Stimulated activated CD8-positive, alpha-beta memory T cell treated with anti-CD3 and anti-CD28 coated beads, Interleukin-2, amount 100 ng/mL, for 1 hour (primary cell): ENCODE measurements at regions not wholly inside any gene's neighbourhood (a gene's known extent, or its start where the extent isn't known, plus 50 kb on each side); places are given as distances from the start of the nearest gene placed in this dataset.

Experiments used
- DNase-seq, 2 donors: peaks; one replicate each; pipeline ENCODE4 v3.0.0-alpha.2; 2020; ENCODE audit warnings: low read depth in 2 of 2

DNA sequence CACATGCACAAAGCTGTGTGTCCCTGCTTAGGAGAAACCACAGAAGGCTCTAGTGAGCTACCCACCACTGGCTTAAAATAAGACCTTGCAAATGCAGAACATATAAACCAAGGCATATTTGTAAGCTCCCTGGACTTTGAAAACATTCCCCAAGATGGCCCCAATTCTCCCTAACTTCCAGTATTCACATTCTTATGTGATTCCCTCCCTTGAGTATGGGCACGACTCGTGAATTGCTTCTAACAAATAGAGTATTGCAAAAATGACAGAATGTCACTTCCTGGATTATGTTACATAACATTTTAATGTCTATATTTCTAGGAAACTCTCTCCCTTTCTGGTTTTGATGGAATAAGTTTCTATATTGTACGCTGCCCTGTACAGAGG, 131.8 kb upstream of the MCTP2 start:
- DNase-seq, result no peak

DNA sequence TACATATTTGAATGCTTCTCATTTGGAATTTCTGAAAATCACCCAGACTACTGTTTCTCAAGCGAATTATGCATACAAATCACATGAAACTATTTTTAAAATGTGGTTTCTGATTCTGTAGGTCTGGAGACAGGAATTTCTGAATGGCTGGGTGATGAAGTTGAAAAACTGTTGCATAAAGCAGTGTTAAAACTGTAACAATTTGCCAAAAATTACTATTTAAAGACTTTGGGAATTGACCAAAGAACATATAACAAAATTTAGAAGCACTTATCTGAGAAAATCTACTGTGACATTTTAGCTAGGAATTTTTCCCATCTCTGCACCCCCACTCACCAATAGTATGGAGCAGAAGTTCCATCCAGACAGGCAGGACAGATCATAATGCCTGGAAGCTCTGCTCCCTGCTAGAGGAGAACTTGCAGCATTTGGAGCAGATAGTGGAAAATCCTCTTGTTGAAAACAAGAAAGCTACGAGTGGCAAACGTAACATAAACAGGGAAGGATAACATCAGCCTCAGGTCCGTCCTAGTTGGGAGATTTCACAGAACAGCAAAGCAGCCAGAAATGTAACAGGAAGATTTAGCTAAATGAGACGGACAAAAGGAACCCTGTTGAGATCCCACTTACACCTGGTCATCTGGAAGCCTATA, 132.3 kb upstream of the MCTP2 start:
- no peak for DNase-seq

DNA sequence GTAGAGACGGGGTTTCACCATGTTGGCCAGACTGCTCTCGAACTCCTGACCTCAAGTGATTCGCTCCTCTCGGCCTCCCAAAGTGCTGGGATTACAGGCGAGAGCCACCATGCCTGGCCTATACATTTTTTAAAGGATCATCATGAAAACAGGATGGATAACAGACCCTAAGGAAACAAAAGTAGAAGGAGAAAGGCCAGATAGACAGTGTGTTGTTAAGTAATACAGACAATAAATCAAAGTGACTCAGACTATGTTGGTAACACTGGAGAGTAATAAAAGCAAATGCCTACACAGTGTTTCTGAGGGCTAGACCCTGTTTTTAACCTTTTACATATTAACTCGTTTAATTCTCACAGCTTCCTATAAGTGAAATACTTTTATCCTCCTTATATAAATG, 133.8 kb upstream of the MCTP2 start:
- DNase-seq, result no peak

DNA sequence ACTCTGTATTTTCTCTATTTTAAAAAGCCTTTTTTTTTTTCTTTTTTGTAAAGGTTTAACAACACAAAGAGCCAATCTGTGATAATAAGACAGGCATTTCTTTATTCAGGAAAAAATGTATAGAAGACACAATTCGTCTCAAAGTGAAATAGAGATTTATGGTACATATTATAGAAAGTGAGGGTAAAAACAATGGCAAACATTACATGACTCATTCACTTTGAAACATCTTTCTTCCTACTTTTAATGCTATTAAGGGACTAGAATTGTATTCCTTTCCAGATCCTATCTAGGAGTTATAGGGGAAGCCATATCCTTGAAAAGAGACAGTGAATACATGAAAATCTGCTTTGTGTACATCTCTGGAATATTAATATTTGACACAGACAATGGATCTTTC, 137.1 kb upstream of the MCTP2 start:
- no peak for DNase-seq

DNA sequence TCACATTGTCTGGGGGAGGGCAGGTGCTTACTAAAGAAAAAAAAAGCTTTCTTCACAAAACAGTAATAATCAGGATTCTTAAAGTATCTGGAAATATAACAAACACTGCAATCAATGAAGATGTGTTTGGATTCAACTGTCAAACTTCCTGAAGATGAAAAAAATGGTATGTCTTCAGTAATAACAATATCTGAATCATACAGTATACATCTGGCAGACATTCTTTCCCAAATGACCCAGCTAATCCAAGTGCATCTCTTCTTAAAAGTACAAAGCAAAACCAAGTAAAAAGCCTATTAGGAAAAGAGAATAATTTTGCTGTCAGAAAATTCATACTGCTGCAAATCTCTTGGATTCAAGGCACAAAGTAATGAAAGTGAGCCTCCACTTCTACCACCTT, 145.0 kb upstream of the MCTP2 start:
- no peak for DNase-seq

DNA sequence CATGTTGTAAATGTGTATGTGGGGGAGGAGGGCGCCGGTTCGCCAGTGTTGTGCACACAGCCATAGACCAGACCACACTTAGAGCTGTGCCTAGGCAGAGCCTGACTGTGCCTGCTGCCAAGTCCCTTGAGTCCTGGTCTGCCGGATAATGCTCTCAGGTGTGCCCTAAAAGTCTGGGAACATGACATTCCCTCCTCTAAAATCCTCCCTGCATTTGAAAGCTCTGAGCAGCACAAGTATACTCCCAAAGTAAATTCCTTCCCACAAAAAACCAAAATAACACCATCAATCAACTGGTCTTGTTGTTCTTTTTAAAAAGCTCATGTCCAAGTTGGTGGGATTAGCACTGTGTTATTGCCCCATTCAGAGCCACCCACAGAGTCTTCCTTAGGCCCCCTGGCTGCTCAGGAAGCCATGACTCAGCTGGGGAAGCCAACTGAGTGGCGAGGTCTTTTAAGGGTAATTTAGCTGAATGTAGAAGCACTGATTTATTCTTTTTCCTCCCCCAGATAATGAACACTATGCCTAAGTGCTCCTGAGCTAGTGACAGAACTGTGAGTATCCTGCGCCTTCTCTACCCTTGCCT, 147.8 kb upstream of the MCTP2 start:
- no peak for DNase-seq

DNA sequence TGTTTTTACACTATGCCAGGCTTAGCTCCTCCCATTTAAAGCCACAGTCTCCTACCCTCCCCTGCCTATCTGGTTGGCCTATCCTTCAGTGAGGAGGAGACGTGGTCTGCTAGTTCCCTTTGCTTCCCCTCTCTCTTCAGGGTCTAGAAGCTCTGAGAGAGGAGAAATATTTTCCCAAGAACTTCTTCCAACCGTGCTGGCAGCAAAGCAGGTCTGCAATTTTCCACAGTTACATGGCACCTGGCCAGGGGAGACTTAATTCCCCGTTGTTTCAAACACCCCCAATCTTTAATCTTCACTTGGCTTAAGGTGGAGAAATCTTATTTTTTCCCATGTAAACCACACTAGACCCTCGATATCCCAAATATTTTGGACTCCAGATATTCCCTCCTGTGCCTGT, 149.5 kb upstream of the MCTP2 start:
- no peak for DNase-seq

DNA sequence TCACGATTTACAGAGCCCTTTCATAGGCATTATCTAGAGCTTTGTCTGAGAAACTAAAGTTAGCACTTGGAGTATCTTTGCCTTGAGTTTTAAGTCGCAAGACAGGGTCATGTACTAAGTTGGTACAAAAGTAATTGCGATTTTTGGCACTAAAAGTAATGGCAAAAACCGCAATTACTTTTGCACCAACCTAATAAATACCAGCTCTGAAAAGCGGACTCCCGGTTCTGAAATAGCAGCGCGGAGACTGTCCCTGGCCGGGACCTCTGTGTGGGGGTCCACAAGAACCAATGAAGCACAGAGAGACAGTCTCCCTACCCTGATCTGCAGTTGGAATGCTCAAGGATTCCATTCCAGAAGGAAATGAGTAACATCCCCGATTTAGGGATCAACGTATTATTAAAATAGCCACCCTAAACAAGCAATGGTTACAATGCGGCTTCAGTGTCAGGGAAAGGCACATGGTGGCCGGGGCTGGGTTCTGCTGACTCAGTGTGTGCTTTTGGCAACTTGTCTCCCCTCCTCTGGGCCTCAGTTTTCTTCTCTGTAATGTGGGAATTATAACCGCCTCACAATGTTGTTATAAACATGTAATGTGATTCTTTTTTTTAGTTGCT, 150.3 kb upstream of the MCTP2 start:
- DNase-seq, result no peak

DNA sequence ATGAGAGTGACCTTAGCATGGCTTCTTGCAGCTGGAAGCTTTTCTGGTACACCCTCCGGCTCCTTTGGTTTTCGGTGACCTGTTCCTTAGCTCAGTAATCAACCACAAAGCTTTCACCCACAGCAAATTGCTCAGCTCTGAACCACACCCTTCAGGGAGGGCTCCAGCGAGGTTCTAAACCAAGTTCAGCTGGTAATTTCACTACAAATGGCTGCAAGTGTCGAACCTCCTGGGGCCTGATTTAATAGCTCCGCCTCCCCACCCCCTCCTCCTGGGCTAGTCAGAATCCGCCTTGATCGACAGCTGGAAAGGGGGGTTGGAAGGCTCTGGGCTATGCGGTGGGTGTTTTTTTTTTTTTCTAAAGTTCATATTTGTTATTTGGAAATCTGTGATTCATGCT, 150.9 kb upstream of the MCTP2 start:
- DNase-seq, result no peak

DNA sequence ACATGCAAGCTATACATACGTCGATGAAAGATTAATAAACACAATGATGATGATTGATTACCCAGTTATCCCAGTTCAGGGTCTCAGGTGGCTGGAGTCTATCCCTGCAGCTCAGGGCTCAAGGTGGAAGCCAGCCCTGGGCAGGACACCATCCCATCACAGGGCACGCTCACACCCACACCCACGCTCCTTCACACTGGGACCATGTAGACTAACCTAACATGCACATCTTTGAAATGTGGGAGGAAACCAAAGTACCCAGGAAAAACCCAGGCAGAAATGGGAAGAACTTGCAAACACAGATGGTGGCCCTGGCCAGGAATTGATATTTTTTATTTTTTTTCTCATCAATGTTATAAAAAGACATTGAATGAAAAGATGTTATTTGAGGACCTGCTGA, 151.4 kb upstream of the MCTP2 start:
- no peak for DNase-seq

DNA sequence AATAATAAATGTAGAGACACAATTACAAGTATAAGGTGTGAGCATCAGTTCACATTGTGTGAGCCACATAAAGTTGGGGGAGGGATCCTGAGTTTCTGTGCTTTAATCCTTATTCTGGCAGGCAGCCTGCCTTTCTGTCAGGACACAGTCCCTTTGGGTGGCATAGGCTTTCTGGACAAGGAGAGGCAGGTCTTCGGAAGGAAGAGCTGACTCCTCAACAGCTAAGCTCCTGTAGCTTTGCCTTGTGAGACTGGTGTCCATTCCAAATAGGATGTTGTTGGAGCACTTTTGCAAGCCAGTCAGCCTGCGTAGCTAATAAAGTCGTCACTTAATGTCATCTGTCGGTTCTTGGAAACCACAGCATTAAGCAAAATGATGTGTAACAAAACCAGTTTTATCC, 151.9 kb upstream of the MCTP2 start:
- no peak for DNase-seq

DNA sequence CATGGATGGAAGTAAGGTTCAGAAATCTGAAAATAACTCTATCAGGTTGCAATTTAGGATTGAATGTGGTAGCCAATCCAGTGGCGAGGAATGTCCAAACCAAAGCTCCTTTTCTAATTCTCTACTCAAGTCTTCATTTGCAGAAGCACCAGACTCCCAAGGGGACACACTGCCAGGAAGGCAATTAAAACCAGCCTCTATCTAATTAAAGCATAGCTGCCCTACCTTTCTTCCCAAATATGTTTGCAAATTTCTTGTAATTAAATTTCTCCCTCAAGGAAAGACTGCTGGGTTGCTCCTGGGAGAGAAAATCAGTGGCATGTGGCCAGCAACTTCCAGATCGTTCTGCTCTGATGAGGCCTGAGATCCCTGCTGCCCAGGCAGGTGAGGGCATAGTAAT, 153.4 kb upstream of the MCTP2 start:
- DNase-seq, result no peak

DNA sequence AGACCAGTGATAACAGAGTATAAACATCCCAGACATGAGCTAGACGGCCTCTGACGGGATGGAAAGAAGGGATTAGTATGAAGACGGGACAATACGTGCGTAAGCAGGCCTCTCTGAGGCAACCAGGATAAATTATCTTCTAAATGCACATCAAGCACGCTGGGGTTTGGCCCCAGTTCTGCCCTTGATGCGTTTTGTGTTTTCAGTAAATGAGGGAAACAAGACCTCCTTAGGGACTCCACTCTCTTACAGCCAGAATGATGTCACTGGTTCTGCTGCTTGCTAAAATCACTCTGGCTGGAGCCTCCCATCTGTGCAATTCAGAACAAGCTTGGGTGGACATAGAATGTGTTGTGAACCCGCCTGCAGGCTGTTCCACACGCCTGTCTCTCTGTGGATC, 156.0 kb upstream of the MCTP2 start:
- DNase-seq, result no peak

DNA sequence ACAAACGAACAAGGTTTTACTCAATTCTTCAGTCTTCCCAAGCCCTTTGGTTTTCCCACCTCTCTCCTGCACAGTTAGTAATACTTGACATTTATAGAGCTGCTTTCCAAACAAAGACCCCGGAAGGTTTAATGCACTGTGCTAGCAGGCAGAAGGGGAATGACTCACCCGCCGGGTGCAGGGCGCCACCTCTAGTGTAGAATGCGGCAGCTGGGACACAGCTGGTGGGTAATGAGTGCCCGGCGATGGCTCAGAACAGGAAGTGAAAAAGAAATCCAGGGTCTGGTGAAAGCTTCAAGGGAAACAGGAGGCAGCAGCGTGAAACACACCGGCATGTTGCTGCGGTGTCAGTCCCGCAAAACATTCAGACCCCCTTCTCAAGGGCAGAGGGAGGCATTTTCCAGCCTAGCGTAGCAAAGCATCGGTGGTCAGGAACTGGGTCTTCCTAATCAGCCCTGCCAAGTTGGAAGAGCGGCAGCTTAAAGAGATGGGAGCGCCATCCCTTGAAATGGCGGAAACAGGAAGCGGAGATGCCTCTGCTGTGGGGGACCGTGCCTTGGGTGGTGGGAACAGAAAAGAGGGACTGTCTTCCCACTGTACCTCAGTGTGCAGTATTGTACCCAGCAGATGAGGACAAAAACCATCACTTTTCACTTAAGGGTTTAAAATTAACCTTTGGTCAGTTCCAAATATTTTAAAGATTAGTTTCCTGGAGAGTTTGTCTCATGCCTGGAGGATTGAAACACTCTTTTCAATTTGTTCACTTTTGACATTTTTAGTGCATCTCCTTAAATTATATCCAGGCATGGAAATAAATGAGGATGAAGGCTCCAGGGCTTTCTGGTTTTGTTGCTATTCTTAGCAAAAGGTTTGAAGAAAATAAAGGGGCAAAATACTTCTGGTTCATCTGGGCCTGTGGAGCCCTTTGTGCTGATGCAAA, 160.7 kb upstream of the MCTP2 start:
- DNase-seq, result no peak

DNA sequence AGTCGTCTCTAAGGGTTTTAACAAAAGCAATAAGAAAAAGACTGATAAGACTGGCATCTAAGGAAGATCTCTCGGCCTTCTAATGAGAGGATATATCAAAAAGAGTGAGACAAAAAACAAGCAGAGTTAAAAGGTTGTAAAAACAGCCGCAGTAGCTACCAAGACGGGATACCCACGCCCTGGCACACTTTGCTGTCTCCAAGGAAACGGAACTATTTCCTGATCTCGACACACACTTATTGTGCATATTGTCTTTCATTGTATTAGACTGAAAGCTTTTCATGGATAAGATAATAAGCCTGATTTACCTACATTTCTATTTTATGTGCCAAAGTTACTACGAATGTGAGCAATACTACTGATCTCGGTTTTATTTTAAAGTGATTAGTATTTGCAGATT, 161.5 kb upstream of the MCTP2 start:
- no peak for DNase-seq

DNA sequence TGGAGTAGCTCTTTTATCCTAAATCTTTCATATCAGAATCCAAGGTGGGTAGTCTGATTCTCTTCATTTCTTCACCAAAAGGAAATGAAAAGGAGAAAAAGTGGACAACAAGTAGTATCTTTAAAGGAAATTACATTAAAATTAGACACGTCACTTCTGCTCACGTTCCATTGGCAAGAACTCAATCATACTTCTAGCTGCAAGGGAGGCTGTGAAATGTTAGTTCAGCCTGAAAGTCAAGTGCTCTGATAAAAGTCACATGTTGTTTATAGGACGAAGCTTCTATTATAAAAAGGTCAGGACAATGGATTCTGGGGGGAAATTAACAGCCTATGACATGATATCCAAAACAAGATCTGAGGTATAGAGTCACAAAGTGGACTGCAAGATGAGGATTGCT, 164.6 kb upstream of the MCTP2 start:
- no peak for DNase-seq

DNA sequence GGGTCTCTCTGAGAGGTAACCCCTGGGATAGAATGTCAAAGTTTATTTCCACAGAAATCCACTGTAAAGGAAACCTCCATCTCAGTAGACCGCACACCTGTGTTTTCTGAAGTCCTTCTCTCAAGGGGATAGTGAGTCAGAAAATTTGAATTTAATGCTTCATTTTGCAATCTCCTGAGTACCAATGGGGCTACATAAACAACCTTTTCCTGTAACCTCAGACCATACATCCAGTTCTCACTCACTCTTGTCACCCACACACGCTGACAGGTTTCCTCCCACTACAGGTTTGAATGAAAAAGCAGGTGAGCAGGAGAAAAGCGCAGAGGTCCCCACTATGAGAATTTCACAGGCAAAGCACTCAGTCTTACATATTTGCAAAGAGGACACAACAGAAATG, 165.3 kb upstream of the MCTP2 start:
- DNase-seq, result no peak

DNA sequence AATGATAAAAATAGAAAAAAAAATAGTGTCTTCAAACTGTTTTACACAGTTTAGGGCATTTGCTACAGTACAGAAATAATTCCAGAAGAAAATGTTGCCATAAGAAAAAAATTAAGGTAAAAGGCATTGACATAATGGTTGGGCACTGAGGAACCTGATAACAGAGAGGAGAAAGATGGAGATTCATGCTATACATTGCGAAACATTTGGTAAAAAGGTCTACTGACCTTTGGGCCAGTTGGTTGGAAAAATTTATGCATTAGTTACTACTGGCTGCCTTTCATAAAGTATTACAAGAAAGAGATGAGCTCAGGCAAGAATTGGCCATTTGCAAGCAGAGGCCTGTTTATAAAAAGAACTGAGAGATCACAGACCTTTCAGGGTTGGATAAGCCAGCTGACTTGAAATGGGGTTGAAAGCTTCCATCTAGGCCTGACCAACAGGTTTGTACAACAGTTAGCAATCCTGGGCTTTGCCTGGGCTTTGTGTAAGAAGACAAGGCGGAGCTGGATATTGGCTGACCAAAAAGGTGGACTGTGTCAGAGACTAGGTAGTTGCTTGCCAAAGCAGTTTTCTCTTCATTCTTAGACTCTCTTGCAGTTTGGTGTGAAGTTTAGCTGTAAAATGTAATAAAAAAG, 166.6 kb upstream of the MCTP2 start:
- no peak for DNase-seq

DNA sequence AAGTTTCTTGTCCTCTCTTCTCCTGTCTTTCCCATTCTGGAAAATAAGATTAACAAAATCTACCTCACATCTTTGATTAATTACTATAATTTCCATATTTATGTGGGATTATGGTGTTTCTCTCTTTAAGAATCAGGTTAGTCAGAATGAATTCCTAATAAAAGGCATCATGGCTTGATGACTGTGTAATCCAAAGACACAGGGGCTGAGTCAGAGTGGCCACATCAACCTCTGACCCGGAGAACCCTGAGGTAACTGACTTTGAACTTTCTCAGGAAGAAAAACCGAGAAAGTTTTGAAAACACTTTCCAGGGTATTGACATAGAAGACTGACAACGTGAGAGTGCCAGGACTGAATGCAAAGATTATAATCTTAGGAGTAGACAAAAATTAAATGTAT, 170.3 kb upstream of the MCTP2 start:
- no peak for DNase-seq

DNA sequence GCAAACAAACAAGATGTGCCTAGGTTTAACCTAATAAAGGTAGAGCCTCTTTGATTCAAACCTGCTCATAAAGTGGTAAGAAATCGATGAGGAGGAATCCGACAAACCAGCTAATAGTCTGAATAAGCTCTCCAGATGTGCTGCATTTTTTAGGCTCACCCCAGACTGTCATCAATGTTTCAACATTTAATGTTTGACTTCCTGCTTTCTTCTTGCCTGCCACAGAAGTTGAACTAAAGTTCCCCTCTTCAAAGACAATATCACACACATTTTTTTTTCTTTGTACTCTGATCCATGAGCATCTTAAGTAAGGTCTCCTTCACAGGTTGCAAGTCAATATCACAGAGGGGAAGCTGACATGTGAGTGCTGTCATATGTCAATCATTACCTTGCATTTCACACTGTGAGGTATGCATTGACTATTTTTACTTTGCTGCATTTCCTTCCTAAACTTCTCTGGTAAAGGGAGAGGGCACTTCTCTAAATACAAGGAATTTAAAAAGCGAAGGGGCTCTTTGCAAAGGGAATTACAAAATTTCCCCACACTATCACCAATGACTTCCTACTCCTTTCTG, 172.3 kb upstream of the MCTP2 start:
- DNase-seq, result no peak

DNA sequence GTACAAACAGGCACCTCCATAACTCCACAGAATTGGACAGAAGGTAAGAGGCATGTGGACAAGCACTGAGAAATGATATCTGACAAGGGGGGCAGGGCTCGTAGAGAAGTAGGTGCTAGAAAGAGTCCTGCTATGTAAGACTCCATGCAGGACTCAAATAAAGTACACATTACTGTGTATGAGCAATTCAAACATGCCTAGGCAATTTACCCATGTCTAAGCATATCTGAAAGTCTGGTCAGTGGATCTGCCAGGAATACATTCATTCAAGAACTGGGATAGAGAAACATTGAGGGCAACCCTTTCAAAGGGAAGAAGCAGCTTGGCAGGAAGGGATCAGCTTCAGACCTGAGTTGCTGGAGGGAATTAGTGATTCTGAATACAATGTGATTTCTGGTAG, 174.1 kb upstream of the MCTP2 start:
- DNase-seq, result no peak

DNA sequence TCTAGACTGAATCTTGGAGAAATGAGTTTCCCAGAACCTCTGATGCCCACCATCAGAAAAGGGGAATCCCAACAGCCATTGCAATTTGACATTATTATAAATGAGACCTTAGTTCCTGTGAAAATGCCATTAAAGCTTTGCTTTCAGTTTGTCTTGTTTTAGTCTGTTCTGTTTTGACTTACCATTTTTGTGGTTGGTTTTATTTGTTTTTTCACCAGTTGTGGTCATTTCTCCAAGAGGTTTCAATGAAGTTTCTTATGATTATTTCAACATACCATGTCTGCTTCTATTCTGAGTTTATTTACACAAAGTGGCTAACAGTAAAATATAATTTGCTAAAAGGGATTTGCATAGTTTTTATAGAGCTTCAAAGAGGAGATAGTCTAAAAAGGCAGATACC, 175.0 kb upstream of the MCTP2 start:
- DNase-seq, result no peak
